Erythroblast (primary cell): ENCODE measurements at regions not wholly inside any gene's neighbourhood (a gene's known extent, or its start where the extent isn't known, plus 50 kb on each side); places are given as distances from the start of the nearest gene placed in this dataset.

Experiments used
- GATA1 ChIP-seq: IDR thresholded peaks from 2 replicates; pipeline ENCODE4 v1.6.1; 2011; ENCODE audit warnings: low read depth, mild to moderate bottlenecking, control low read depth, low read length, moderate library complexity
- POLR2A ChIP-seq: IDR thresholded peaks from 2 replicates; pipeline ENCODE4 v1.6.1; 2011; ENCODE audit warnings: mild to moderate bottlenecking, low read length

DNA sequence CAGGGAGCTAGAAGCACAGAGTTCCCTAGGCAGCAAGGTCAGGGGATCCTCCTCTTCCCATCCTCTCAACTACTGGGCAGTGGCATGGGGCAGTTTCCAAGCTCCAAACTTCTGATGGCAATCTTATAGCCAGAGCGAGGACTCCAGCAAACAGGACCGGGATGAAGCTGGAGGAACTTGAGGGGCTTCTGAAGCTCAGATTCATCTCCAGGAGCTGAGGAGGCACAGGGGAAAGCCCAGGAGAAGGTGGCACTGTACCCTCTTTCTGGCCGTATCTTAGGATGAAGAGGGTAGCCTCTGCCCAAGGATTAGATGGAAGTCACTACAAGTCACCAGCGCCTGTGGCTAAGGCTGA is 50.0 kb upstream of the RPL38 start:
- TF ChIP-seq POLR2A (no peak), GATA1 (no peak)
